ENCODE measurements at regions not wholly inside any gene's neighbourhood (a gene's known extent, or its start where the extent isn't known, plus 50 kb on each side); places are given as distances from the start of the nearest gene placed in this dataset.

GRCh38 chr18:46333431-46334135 lies 229.4 kb downstream of the HAUS1 start:
- Histone ChIP-seq H3K27me3 (ENCODE audit: control insufficient read depth, low read length) (peaks cover 46% of the 10 kb centered on the region), H4K20me1 (ENCODE audit: control insufficient read depth, insufficient read depth, low read depth, low read length) (no peaks in the 10 kb centered on the region), H3K36me3 (ENCODE audit: control insufficient read depth, low read length) (no peaks in the 10 kb centered on the region), H3K27ac (ENCODE audit: low read depth, low read length) (no peak overlapping the region), H3K4me1 (ENCODE audit: control insufficient read depth, low read length) (no peaks in the 10 kb centered on the region), H3K4me3 (ENCODE audit: low read length) (no peak overlapping the region), H3K9me3 (ENCODE audit: control insufficient read depth, insufficient read depth, low read length) (no peaks in the 10 kb centered on the region), H3K9me2 (replicated peaks; ENCODE audit: control insufficient read depth, low read length) (no peaks in the 10 kb centered on the region), H3K4me2 (ENCODE audit: low read length) (no peak overlapping the region), H3K79me2 (ENCODE audit: control insufficient read depth, low read length) (no peaks in the 10 kb centered on the region), H3F3A (ENCODE audit: control insufficient read depth, insufficient read depth) (no peaks in the 10 kb centered on the region)
- no peak for TF ChIP-seq CTCF (IDR thresholded peaks at IDR 0.05; ENCODE audit: low read depth, low read length, poor library complexity, severe bottlenecking)
- TF ChIP-seq EZH2phosphoT487 (IDR thresholded peaks at IDR 0.05; ENCODE audit: borderline replicate concordance, low read length), result no peak

DNA sequence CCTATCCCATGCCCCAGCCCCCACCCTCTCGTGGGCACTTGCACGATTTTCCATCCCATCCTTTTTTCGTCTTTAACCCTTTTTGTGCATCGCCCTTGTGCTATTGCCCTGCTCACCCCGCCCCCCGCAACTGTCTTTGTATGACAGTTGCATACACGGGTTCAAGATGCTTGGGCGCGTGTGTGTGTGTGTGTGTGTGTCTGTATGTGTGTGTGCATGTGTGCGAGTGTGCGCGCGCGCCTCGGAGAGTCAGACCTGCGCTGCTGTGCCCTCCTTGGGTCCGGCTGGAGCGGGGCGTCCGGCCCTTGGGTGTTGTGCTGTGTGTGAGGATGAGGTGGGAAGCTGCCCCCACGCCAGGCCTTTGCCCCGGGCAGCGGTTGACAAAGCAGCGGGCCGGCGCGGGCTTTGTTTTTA lies 230.7 kb downstream of the HAUS1 start:
- TF ChIP-seq CTCF (IDR thresholded peaks at IDR 0.05; ENCODE audit: low read depth, low read length, poor library complexity, severe bottlenecking) (no peak), EZH2phosphoT487 (IDR thresholded peaks at IDR 0.05; ENCODE audit: borderline replicate concordance, low read length) (no peak)
- no peaks in the 10 kb centered on the region for H3K36me3 ChIP-seq (ENCODE audit: control insufficient read depth, low read length)
- no peaks in the 10 kb centered on the region for H4K20me1 ChIP-seq (ENCODE audit: control insufficient read depth, insufficient read depth, low read depth, low read length)
- no peaks in the 10 kb centered on the region for H3K4me1 ChIP-seq (ENCODE audit: control insufficient read depth, low read length)
- peaks cover 51% of the 10 kb centered on the region for H3K27me3 ChIP-seq (ENCODE audit: control insufficient read depth, low read length)
- no peak overlapping the region for H3K4me3 ChIP-seq (ENCODE audit: low read length)
- no peaks in the 10 kb centered on the region for H3K9me2 ChIP-seq (replicated peaks; ENCODE audit: control insufficient read depth, low read length)
- no peaks in the 10 kb centered on the region for H3F3A ChIP-seq (ENCODE audit: control insufficient read depth, insufficient read depth)
- no peak overlapping the region for H3K4me2 ChIP-seq (ENCODE audit: low read length)
- no peaks in the 10 kb centered on the region for H3K9me3 ChIP-seq (ENCODE audit: control insufficient read depth, insufficient read depth, low read length)
- H3K79me2 ChIP-seq (ENCODE audit: control insufficient read depth, low read length), result no peaks in the 10 kb centered on the region
- no peak overlapping the region for H3K27ac ChIP-seq (ENCODE audit: low read depth, low read length)

DNA sequence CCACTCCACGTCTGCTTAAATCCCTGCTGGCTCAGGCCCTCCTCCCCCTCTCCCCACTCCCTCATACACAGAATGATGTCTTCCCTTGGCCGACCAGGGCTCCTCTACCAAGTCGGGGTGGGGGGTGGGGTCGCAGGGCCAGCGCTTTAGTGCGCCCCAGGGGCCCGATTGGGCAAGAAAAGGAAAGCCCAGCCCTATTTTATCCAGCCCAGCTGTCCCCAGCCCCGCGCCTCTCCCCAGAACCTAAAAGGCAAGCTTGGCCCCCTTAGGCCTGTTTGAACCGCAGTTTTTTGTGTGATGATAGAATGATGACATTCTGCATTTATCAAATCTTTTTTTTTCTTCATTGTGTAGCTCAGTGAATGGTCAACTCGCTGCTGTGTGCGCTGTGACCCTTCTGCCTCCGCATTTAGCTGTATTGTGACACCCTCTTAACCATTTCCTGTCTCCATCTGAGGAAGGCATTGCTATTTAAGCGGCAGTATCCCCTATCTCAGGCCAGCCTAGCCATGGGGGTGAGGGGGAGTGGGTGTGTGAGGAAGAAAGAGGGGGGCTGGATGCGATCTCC lies 231.4 kb downstream of the HAUS1 start:
- no peak for TF ChIP-seq CTCF (IDR thresholded peaks at IDR 0.05; ENCODE audit: low read depth, low read length, poor library complexity, severe bottlenecking)
- TF ChIP-seq EZH2phosphoT487 (IDR thresholded peaks at IDR 0.05; ENCODE audit: borderline replicate concordance, low read length), result no peak
- Histone ChIP-seq H3K4me1 (ENCODE audit: control insufficient read depth, low read length) (no peaks in the 10 kb centered on the region), H3K27me3 (ENCODE audit: control insufficient read depth, low read length) (peaks cover 56% of the 10 kb centered on the region), H3K4me2 (ENCODE audit: low read length) (no peak overlapping the region), H3F3A (ENCODE audit: control insufficient read depth, insufficient read depth) (no peaks in the 10 kb centered on the region), H3K9me2 (replicated peaks; ENCODE audit: control insufficient read depth, low read length) (no peaks in the 10 kb centered on the region), H4K20me1 (ENCODE audit: control insufficient read depth, insufficient read depth, low read depth, low read length) (no peaks in the 10 kb centered on the region), H3K79me2 (ENCODE audit: control insufficient read depth, low read length) (no peaks in the 10 kb centered on the region), H3K36me3 (ENCODE audit: control insufficient read depth, low read length) (no peaks in the 10 kb centered on the region), H3K4me3 (ENCODE audit: low read length) (no peak overlapping the region), H3K27ac (ENCODE audit: low read depth, low read length) (no peak overlapping the region), H3K9me3 (ENCODE audit: control insufficient read depth, insufficient read depth, low read length) (no peaks in the 10 kb centered on the region)

Measured in DOHH2 (cell line).